ENCODE measurements at regions not wholly inside any gene's neighbourhood (a gene's known extent, or its start where the extent isn't known, plus 50 kb on each side); places are given as distances from the start of the nearest gene placed in this dataset.

DNA sequence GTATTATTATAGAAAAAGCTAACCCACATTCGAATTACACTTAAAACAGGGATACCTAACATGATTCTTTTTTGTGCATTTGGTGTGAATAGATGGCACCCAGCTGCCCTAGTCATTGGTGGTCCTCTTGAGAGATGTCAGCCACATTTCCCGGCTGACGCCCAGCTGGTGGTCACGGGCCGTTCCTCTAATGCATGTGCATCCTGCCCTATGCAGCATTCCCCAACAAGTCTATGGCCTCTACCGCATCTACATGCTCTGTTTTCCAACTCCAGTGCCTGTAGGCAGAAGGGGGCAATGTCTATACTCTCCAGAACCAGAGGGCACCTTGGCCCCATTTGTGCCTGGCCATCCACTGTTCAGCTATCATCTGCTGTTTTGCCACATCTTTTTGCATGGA is 78.6 kb upstream of the PRICKLE2 start:
- no peak for DNase-seq (ENCODE audit: low spot score)
- in situ Hi-C loops (cut with MboI; ENCODE audit: low pct_unique_long_range_greater_than_20kb, low sequenced_read_pairs, unreplicated experiment) = no loop called here
- TF ChIP-seq CTCF (IDR thresholded peaks at IDR 0.05; ENCODE audit: extremely low read depth, insufficient read depth, missing control alignments) = no peak

DNA sequence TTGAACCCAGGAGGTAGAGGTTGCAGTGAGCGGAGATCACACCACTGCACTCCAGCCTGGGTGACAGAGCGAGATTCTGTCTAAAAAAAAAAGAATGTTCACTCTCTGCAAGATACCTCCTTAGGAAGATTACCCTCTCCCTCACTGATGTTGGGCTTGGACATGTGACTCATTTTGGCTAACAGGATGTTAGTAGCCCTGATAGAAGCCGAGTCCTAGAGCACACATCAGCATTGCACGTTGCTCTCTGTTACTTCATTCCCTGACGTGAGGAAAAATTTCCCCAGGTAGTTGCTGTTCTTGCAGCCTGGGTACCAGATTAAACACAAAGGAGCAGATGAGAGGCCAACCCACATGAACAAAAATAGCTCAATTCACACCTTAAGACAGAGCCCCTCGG is 78.1 kb upstream of the PRICKLE2 start:
- in situ Hi-C loops (cut with MboI; ENCODE audit: low pct_unique_long_range_greater_than_20kb, low sequenced_read_pairs, unreplicated experiment) = no loop called here
- TF ChIP-seq CTCF (IDR thresholded peaks at IDR 0.05; ENCODE audit: extremely low read depth, insufficient read depth, missing control alignments) = no peak
- DNase-seq (ENCODE audit: low spot score) = no peak

- no peak for DNase-seq (ENCODE audit: low spot score)
- in situ Hi-C loops (cut with MboI; ENCODE audit: low pct_unique_long_range_greater_than_20kb, low sequenced_read_pairs, unreplicated experiment) = no loop called here
- no peak for TF ChIP-seq CTCF (IDR thresholded peaks at IDR 0.05; ENCODE audit: extremely low read depth, insufficient read depth, missing control alignments)
Observed at GRCh38 chr3:64301476-64301875, 76.2 kb upstream of the PRICKLE2 start.

DNA sequence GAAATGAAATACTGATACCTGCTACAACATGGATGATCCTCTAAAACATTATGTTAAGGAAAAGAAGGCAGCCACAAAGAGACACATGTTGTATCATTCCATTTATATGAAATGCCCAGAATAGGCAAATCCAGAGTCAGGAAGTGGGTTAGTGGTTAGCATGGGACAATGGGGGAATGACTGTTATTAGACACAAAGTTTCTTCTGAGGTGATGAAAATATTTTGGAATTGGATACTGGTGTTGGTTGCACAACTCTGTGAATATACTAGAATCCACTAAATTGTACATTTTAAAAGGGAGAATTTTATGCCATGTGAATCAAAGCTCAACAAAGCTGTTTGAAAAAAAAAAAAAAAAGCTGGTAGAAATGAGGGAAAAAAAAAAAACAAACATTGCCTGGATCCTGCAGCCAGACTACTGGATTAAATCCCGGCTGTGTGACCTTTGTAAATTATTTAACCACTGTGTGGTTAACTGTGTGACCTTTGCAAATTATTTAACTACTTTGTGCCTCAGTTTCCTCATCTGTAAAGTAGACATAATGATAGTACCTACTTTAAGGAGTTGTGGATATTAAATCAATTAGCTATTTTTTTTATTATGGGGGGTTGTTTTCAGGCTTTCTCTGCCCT is 75.6 kb upstream of the PRICKLE2 start:
- TF ChIP-seq CTCF (IDR thresholded peaks at IDR 0.05; ENCODE audit: extremely low read depth, insufficient read depth, missing control alignments) = no peak
- in situ Hi-C loops (cut with MboI; ENCODE audit: low pct_unique_long_range_greater_than_20kb, low sequenced_read_pairs, unreplicated experiment) = no loop called here
- DNase-seq (ENCODE audit: low spot score) = no peak

DNA sequence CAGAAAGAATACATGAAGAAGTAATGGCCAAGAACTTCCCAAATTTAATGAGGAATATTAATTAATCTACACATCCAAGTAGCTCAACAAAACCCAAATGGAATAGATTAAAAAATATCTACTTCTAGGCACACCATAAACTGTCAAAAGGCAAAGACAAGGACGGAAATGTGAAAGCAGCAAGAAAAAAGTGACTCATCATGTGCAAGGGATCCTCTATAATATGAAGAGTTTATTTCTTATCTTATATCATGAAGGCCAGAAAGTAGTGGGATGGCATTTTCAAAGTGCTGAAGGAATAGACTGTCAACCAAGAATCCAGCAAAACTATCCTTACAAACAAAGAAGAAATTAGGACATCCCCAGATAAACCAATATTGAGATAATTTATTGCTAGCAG is 73.9 kb upstream of the PRICKLE2 start:
- no peak for DNase-seq (ENCODE audit: low spot score)
- in situ Hi-C loops (cut with MboI; ENCODE audit: low pct_unique_long_range_greater_than_20kb, low sequenced_read_pairs, unreplicated experiment) = no loop called here

DNA sequence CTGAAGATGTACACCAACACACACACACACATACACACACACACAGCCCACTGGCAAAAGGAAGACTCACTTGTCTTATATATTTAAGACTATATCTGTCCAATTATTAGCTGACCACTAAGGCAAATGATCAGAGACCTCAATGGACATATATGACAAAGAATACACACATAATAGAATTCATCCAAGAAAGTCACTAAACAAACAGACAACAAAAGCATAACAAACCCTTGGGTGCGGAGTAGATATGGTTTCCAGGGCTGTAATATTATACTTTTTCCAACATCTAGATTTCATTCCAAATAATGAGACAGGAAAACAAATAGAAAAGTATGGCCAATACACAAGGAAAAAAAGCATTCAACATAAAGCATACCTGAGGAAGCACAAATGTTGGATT is 72.3 kb upstream of the PRICKLE2 start:
- in situ Hi-C loops (cut with MboI; ENCODE audit: low pct_unique_long_range_greater_than_20kb, low sequenced_read_pairs, unreplicated experiment) = no loop called here
- TF ChIP-seq CTCF (IDR thresholded peaks at IDR 0.05; ENCODE audit: extremely low read depth, insufficient read depth, missing control alignments) = no peak
- DNase-seq (ENCODE audit: low spot score) = no peak

More for the DNA sequence above, 73.9 kb upstream of the PRICKLE2 start:
- TF ChIP-seq CTCF (IDR thresholded peaks at IDR 0.05; ENCODE audit: extremely low read depth, insufficient read depth, missing control alignments) = no peak

DNA sequence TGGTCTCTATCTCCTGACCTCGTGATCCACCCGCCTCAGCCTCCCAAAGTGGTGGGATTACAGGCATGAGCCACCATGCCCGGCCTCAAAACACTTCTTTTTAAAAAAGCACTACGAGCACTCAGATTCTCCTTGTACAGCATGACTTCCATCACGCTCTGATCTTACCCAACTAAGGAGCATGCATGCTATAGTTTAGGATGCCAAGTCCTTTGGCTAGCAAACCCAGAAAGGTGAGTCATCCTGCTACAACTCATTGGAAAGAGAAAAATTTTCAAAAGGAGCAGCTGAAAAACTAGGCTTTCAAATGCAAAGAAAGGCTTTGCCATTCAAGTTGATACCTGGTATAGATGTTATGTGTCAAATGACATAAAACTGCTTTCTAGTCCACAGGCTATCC is 70.3 kb upstream of the PRICKLE2 start:
- no peak for DNase-seq (ENCODE audit: low spot score)
- TF ChIP-seq CTCF (IDR thresholded peaks at IDR 0.05; ENCODE audit: extremely low read depth, insufficient read depth, missing control alignments) = no peak
- in situ Hi-C loops (cut with MboI; ENCODE audit: low pct_unique_long_range_greater_than_20kb, low sequenced_read_pairs, unreplicated experiment) = no loop called here
